ENCODE measurements at regions not wholly inside any gene's neighbourhood (a gene's known extent, or its start where the extent isn't known, plus 50 kb on each side); places are given as distances from the start of the nearest gene placed in this dataset.

GRCh38 chr5:173408946-173409345 lies 80.7 kb upstream of the STC2 start:
- Histone ChIP-seq H3K27me3 (no peaks in the 10 kb centered on the region), H3K27ac (no peak overlapping the region), H3K4me3 (no peak overlapping the region), H3K4me1 (peaks cover 5% of the 10 kb centered on the region), H3K9me3 (no peaks in the 10 kb centered on the region), H3K36me3 (ENCODE audit: low read depth, missing control alignments) (no peaks in the 10 kb centered on the region)
- DNase-seq = no peak
- TF ChIP-seq POLR2A (IDR thresholded peaks at IDR 0.05) (no peak), CTCF (IDR thresholded peaks at IDR 0.05) (no peak)
- 79 to 91% methylated on average over 1 of the region's 1 CpG for WGBS, 2 donors
- intact Hi-C loops (cut with DNase I; ENCODE audit: low total_unique reads) = no loop called here

GRCh38 chr5:173399851-173400250 lies 71.6 kb upstream of the STC2 start:
- H3K27me3 ChIP-seq = no peaks in the 10 kb centered on the region
- H3K4me3 ChIP-seq = no peak overlapping the region
- H3K4me1 ChIP-seq = no peaks in the 10 kb centered on the region
- TF ChIP-seq CTCF (IDR thresholded peaks at IDR 0.05) (no peak), POLR2A (IDR thresholded peaks at IDR 0.05) (no peak)
- WGBS, 2 donors = 74 to 77% methylated on average over 2 of the region's 2 CpGs
- H3K9me3 ChIP-seq = no peaks in the 10 kb centered on the region
- no peak overlapping the region for H3K27ac ChIP-seq
- H3K36me3 ChIP-seq (ENCODE audit: low read depth, missing control alignments) = no peaks in the 10 kb centered on the region
- DNase-seq = no peak
- intact Hi-C loops (cut with DNase I; ENCODE audit: low total_unique reads) = no loop called here

- Histone ChIP-seq H3K4me1 (no peaks in the 10 kb centered on the region), H3K4me3 (no peak overlapping the region), H3K9me3 (no peaks in the 10 kb centered on the region), H3K36me3 (ENCODE audit: low read depth, missing control alignments) (no peaks in the 10 kb centered on the region), H3K27ac (no peak overlapping the region), H3K27me3 (no peaks in the 10 kb centered on the region)
- TF ChIP-seq POLR2A (IDR thresholded peaks at IDR 0.05) (no peak), CTCF (IDR thresholded peaks at IDR 0.05) (no peak)
- DNase-seq = no peak
- 80 to 81% methylated on average over 6 of the region's 6 CpGs for WGBS, 2 donors
- intact Hi-C loops (cut with DNase I; ENCODE audit: low total_unique reads) = no loop called here
Measured at GRCh38 chr5:173397516-173397915, 69.3 kb upstream of the STC2 start.

GRCh38 chr5:173396311-173396993 lies 68.2 kb upstream of the STC2 start:
- DNase-seq = no peak
- intact Hi-C loops (cut with DNase I; ENCODE audit: low total_unique reads) = no loop called here
- WGBS, 2 donors = 76 to 82% methylated on average over 7 to 14 of the region's 14 CpGs

More at GRCh38 chr5:173396311-173396993, 68.2 kb upstream of the STC2 start:
- Histone ChIP-seq H3K9me3 (no peaks in the 10 kb centered on the region), H3K36me3 (ENCODE audit: low read depth, missing control alignments) (no peaks in the 10 kb centered on the region), H3K27me3 (no peaks in the 10 kb centered on the region), H3K4me3 (no peak overlapping the region), H3K4me1 (no peaks in the 10 kb centered on the region), H3K27ac (no peak overlapping the region)
- TF ChIP-seq POLR2A (IDR thresholded peaks at IDR 0.05) (no peak), CTCF (IDR thresholded peaks at IDR 0.05) (no peak)
